ENCODE measurements at regions not wholly inside any gene's neighbourhood (a gene's known extent, or its start where the extent isn't known, plus 50 kb on each side); places are given as distances from the start of the nearest gene placed in this dataset.
"Not testable (repeated sequence)": the region's sequence is repeated elsewhere in the genome, so short reads cannot be mapped to it uniquely, and the experiment has no call there.

DNA sequence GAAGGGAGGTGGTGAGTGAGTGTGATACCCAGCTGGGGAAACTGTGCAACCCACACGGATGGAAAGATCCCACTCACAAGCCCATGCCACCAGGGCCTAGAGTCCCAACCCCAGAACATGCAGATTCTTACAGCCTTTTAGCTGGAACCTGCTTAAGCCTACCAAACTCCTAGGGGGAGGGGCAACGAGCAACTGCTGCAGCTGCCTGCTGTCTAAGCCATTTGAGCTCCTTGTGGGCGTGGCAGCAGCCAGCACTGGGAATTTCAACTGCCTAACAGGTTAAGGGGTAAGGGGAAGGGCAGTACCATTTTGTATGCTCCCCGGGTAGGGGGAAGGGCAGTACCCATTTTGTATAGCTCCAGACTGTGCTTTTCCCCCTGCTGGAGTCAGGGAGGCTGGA, 673.2 kb upstream of the BCHE start:
- no peaks in the 10 kb centered on the region for H3K9me3 ChIP-seq
- no peaks in the 10 kb centered on the region for H3K4me1 ChIP-seq (ENCODE audit: control insufficient read depth in 1 of 2, insufficient read depth in 2 of 2, low read depth in 1 of 2, low read length in 1 of 2)
- DNase-seq: no peak
- no peak for TF ChIP-seq RXRA (IDR thresholded peaks at IDR 0.05; ENCODE audit: borderline replicate concordance, low read depth)
- TF ChIP-seq POLR2AphosphoS5 (IDR thresholded peaks at IDR 0.05; ENCODE audit: low read depth, low read length): no peak
- TF ChIP-seq, protein P1, sequence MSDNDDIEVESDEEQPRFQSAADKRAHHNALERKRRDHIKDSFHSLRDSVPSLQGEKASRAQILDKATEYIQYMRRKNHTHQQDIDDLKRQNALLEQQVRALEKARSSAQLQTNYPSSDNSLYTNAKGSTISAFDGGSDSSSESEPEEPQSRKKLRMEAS (IDR thresholded peaks at IDR 0.05; ENCODE audit: low read depth): no peak
- TF ChIP-seq IRF3 (IDR thresholded peaks at IDR 0.05; ENCODE audit: low read depth, low read length): no peak
- no peak for TF ChIP-seq CHD2 (IDR thresholded peaks at IDR 0.05; ENCODE audit: low read length, partially characterized antibody)
- TF ChIP-seq MXI1 (IDR thresholded peaks at IDR 0.05; ENCODE audit: low read depth, low read length): no peak
- TF ChIP-seq ZBTB33 (IDR thresholded peaks at IDR 0.05; ENCODE audit: borderline replicate concordance, low read depth): no peak
- TF ChIP-seq SMC3 (IDR thresholded peaks at IDR 0.05; ENCODE audit: low read depth, low read length): no peak
- no peak for TF ChIP-seq JUND (IDR thresholded peaks at IDR 0.05)
- H3K27ac ChIP-seq (ENCODE audit: low read depth in 2 of 2, low read length in 1 of 2): no peak overlapping the region
- 6% methylated on average over 3 of the region's 4 CpGs for WGBS (ENCODE audit: low lambda C conversion rate)
- H3K9ac ChIP-seq: no peak overlapping the region
- H3K36me3 ChIP-seq (replicated peaks in 1 of 2; ENCODE audit: control insufficient read depth in 1 of 2, insufficient read depth in 2 of 2, low read length in 1 of 2): no peaks in the 10 kb centered on the region
- ChIA-PET CTCF (no interaction called here), POLR2A (no interaction called here)
- no peak overlapping the region for H3K4me2 ChIP-seq
- no peaks in the 10 kb centered on the region for H4K20me1 ChIP-seq (ENCODE audit: insufficient read depth)
- no peak overlapping the region for H2AFZ ChIP-seq (ENCODE audit: low read depth)
- no peaks in the 10 kb centered on the region for H3K9me2 ChIP-seq
- H3K4me3 ChIP-seq (ENCODE audit: low read depth in 2 of 2, low read length in 1 of 2): no peak overlapping the region
- H3K79me2 ChIP-seq (ENCODE audit: insufficient read depth): no peaks in the 10 kb centered on the region
- H3F3A ChIP-seq (replicated peaks; ENCODE audit: insufficient read depth): no peaks in the 10 kb centered on the region
- H3K27me3 ChIP-seq (ENCODE audit: insufficient read depth): no peaks in the 10 kb centered on the region

DNA sequence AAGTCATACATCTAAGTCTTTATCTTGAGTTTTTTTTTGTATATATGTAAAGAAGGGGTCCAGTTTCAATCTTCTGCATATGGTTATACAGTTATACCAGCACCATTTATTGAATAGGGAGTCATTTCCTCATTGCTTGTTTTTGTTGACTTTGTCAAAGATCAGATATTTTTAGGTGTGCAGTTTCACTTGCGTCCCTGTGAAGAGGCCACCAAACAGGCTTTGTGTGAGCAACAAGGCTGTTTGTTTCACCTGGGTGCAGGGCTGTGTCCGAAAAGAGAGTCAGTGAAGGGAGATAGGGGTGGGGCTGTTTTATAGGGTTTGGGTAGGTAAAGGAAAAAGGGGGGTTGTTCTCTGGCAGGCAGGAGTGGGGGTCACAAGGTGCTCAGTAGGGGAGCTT, 663.2 kb upstream of the BCHE start:
- H3K9me3 ChIP-seq; H3K27ac ChIP-seq (ENCODE audit: low read depth in 2 of 2, low read length in 1 of 2); DNase-seq; H3F3A ChIP-seq (replicated peaks; ENCODE audit: insufficient read depth); H3K27me3 ChIP-seq (ENCODE audit: insufficient read depth); H3K36me3 ChIP-seq (replicated peaks in 1 of 2; ENCODE audit: control insufficient read depth in 1 of 2, insufficient read depth in 2 of 2, low read length in 1 of 2); H4K20me1 ChIP-seq (ENCODE audit: insufficient read depth); H2AFZ ChIP-seq (ENCODE audit: low read depth); H3K9me2 ChIP-seq; H3K79me2 ChIP-seq (ENCODE audit: insufficient read depth); H3K4me1 ChIP-seq (ENCODE audit: control insufficient read depth in 1 of 2, insufficient read depth in 2 of 2, low read depth in 1 of 2, low read length in 1 of 2); H3K4me2 ChIP-seq; H3K4me3 ChIP-seq (ENCODE audit: low read depth in 2 of 2, low read length in 1 of 2); CTCF ChIA-PET; H3K9ac ChIP-seq: not testable (repeated sequence)
- POLR2A ChIA-PET: interaction anchor here (0.7 kb wide), 1 partner anchor 833 kb away, joined by 3 read pairs; no protein-coding TSS in a partner anchor
- WGBS (ENCODE audit: low lambda C conversion rate): 42% methylated on average over 2 of the region's 2 CpGs

DNA sequence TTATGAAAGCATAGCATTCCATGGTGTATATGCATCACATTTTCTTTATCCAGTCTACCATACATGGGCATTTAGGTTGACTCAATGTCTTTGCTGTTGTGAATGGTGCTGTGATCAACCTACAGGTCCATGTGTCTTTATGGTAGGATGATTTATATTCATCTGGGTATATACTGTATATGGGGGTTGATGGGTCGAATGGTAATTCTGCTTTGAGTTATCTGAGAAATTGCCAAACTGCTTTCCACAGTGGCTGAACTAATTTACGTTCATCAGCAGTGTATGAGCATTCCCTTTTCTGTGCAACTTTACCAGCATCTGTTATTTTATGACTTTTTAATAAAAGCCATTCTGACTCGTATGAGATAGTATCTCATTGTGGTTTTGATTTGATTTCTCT, 662.4 kb upstream of the BCHE start:
- H3K27ac ChIP-seq (ENCODE audit: low read depth in 2 of 2, low read length in 1 of 2): no peak overlapping the region
- no peak for TF ChIP-seq MEF2A (IDR thresholded peaks at IDR 0.05; ENCODE audit: borderline replicate concordance, low read depth)
- TF ChIP-seq, protein P1 (IDR thresholded peaks at IDR 0.05; ENCODE audit: low read depth): no peak
- TF ChIP-seq, protein P2, sequence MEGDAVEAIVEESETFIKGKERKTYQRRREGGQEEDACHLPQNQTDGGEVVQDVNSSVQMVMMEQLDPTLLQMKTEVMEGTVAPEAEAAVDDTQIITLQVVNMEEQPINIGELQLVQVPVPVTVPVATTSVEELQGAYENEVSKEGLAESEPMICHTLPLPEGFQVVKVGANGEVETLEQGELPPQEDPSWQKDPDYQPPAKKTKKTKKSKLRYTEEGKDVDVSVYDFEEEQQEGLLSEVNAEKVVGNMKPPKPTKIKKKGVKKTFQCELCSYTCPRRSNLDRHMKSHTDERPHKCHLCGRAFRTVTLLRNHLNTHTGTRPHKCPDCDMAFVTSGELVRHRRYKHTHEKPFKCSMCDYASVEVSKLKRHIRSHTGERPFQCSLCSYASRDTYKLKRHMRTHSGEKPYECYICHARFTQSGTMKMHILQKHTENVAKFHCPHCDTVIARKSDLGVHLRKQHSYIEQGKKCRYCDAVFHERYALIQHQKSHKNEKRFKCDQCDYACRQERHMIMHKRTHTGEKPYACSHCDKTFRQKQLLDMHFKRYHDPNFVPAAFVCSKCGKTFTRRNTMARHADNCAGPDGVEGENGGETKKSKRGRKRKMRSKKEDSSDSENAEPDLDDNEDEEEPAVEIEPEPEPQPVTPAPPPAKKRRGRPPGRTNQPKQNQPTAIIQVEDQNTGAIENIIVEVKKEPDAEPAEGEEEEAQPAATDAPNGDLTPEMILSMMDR (IDR thresholded peaks at IDR 0.05): no peak
- TF ChIP-seq YY1 (IDR thresholded peaks at IDR 0.05; ENCODE audit: low read depth): no peak
- TF ChIP-seq ZBTB33 (IDR thresholded peaks at IDR 0.05; ENCODE audit: borderline replicate concordance, low read depth): no peak
- no peak for TF ChIP-seq RCOR1 (IDR thresholded peaks at IDR 0.05; ENCODE audit: low read length)
- TF ChIP-seq JUND (IDR thresholded peaks at IDR 0.05): no peak

More for the DNA sequence above, 662.4 kb upstream of the BCHE start:
- Histone ChIP-seq H3K79me2 (ENCODE audit: insufficient read depth) (no peaks in the 10 kb centered on the region), H2AFZ (ENCODE audit: low read depth) (no peak overlapping the region), H3K27me3 (ENCODE audit: insufficient read depth) (no peaks in the 10 kb centered on the region), H3K4me1 (ENCODE audit: control insufficient read depth in 1 of 2, insufficient read depth in 2 of 2, low read depth in 1 of 2, low read length in 1 of 2) (no peaks in the 10 kb centered on the region), H3K9me3 (no peaks in the 10 kb centered on the region), H3K36me3 (replicated peaks in 1 of 2; ENCODE audit: control insufficient read depth in 1 of 2, insufficient read depth in 2 of 2, low read length in 1 of 2) (no peaks in the 10 kb centered on the region), H3K9me2 (no peaks in the 10 kb centered on the region), H4K20me1 (ENCODE audit: insufficient read depth) (no peaks in the 10 kb centered on the region), H3K4me2 (no peak overlapping the region), H3K9ac (no peak overlapping the region), H3K4me3 (ENCODE audit: low read depth in 2 of 2, low read length in 1 of 2) (no peak overlapping the region), H3F3A (replicated peaks; ENCODE audit: insufficient read depth) (no peaks in the 10 kb centered on the region)
- CTCF ChIA-PET: no interaction called here
- WGBS (ENCODE audit: low lambda C conversion rate): 3% methylated on average over 3 of the region's 3 CpGs
- no peak for DNase-seq
- POLR2A ChIA-PET: interaction anchor here (0.7 kb wide), 1 partner anchor 834 kb away, joined by 3 read pairs; no protein-coding TSS in a partner anchor
